Amygdala (tissue), 56 donors: ENCODE measurements at regions not wholly inside any gene's neighbourhood (a gene's known extent, or its start where the extent isn't known, plus 50 kb on each side); places are given as distances from the start of the nearest gene placed in this dataset.

Source experiments
- DNase-seq, 56 donors: peaks; one replicate each; lab custom pipeline; 2025; lab: John Stamatoyannopoulos, UW

GRCh38 chr7:86914551-86914950 is 144.9 kb downstream of the ELAPOR2 start:
- DNase-seq = no peak
